ENCODE measurements at regions not wholly inside any gene's neighbourhood (a gene's known extent, or its start where the extent isn't known, plus 50 kb on each side); places are given as distances from the start of the nearest gene placed in this dataset. TPM values are rescaled to one million over a fixed set of nuclear protein-coding genes. Genes with fewer than 3 reads are reported as not detected.

Small RNAs in the stretch of these regions (microRNA-seq; reads per million reads assigned to microRNA genes)
- gene MIR8070: not detected

Small RNAs in the stretch of these regions (small RNA-seq; reads per million reads assigned to genes)
- gene MIR8070 (ENCODE audit: insufficient read depth in 2 of 3, insufficient read length in 3 of 3, low read depth in 2 of 3, low replicate concordance in 1 of 3): 0 reads per million in 3 experiments
